H9 (cell line): ENCODE measurements at regions not wholly inside any gene's neighbourhood (a gene's known extent, or its start where the extent isn't known, plus 50 kb on each side); places are given as distances from the start of the nearest gene placed in this dataset.

Experiments used
- DNase-seq: peaks from one replicate; pipeline ENCODE4 v3.0.0-alpha.2; 2017
- H2AFZ ChIP-seq: one replicate; pipeline ENCODE4 v1.6.1; 2013; ENCODE audit warnings: mild to moderate bottlenecking, low read length, control low read depth, moderate library complexity
- H2AK5ac ChIP-seq: 2 replicates; pipeline ENCODE4 v1.6.1; 2013; ENCODE audit warnings: low read length, control low read depth, mixed read lengths; ENCODE audit not compliant: insufficient read length
- H2BK120ac ChIP-seq: one replicate; pipeline ENCODE4 v1.6.1; 2013; ENCODE audit warnings: low read depth, mild to moderate bottlenecking, low read length, control low read depth, inconsistent platforms; ENCODE audit not compliant: poor library complexity, severe bottlenecking
- H2BK12ac ChIP-seq: 2 replicates; pipeline ENCODE4 v1.6.1; 2013; ENCODE audit warnings: low read length, control low read depth, mixed read lengths, low read depth; ENCODE audit not compliant: insufficient read length
- H2BK15ac ChIP-seq: 2 replicates; pipeline ENCODE4 v1.6.1; 2013; ENCODE audit warnings: low read depth, low read length, control low read depth
- H2BK20ac ChIP-seq: one replicate; pipeline ENCODE4 v1.6.1; 2013; ENCODE audit warnings: low read depth, mild to moderate bottlenecking, low read length, control low read depth, inconsistent platforms; ENCODE audit not compliant: poor library complexity, severe bottlenecking
- H2BK5ac ChIP-seq: 2 replicates; pipeline ENCODE4 v1.6.1; 2013; ENCODE audit warnings: low read length, control low read depth, mixed read lengths; ENCODE audit not compliant: insufficient read length
- H3K14ac ChIP-seq: 2 replicates; pipeline ENCODE4 v1.6.1; 2013; ENCODE audit warnings: low read length, control low read depth; ENCODE audit not compliant: insufficient read depth
- H3K18ac ChIP-seq: 2 replicates; pipeline ENCODE4 v1.6.1; 2013; ENCODE audit warnings: low read depth, mild to moderate bottlenecking, mixed read lengths, low read length, control low read depth; ENCODE audit not compliant: insufficient read length
- H3K23ac ChIP-seq: 2 replicates; pipeline ENCODE4 v1.6.1; 2013; ENCODE audit warnings: low read length, control low read depth, mixed read lengths, low read depth; ENCODE audit not compliant: insufficient read length
- H3K23me2 ChIP-seq: 2 replicates; pipeline ENCODE4 v1.6.1; 2013; ENCODE audit warnings: low read depth, mild to moderate bottlenecking, mixed read lengths, low read length, control low read depth; ENCODE audit not compliant: insufficient read length, poor library complexity, severe bottlenecking
- H3K27ac ChIP-seq: 2 replicates; pipeline ENCODE4 v1.5.1; 2013; ENCODE audit warnings: low read length, control low read depth, mixed read lengths, low read depth; ENCODE audit not compliant: insufficient read length
- H3K27me3 ChIP-seq: 2 replicates; pipeline ENCODE4 v1.6.1; 2013; ENCODE audit warnings: low read length, control low read depth, inconsistent platforms; ENCODE audit not compliant: insufficient read depth
- H3K4ac ChIP-seq: 2 replicates; pipeline ENCODE4 v1.6.1; 2013; ENCODE audit warnings: low read depth, mild to moderate bottlenecking, control low read depth, inconsistent platforms, low read length, moderate library complexity
- H3K4me1 ChIP-seq: 2 replicates; pipeline ENCODE4 v1.6.1; 2013; ENCODE audit warnings: low read length, control low read depth, inconsistent platforms; ENCODE audit not compliant: insufficient read depth
- H3K4me2 ChIP-seq: 2 replicates; pipeline ENCODE4 v1.6.1; 2013; ENCODE audit warnings: low read length, control low read depth, mixed read lengths; ENCODE audit not compliant: insufficient read length, insufficient read depth
- H3K56ac ChIP-seq: 2 replicates; pipeline ENCODE4 v1.6.1; 2013; ENCODE audit warnings: low read depth, mild to moderate bottlenecking, mixed read lengths, low read length, control low read depth; ENCODE audit not compliant: insufficient read length
- H3K79me1 ChIP-seq: 2 replicates; pipeline ENCODE4 v1.6.1; 2013; ENCODE audit warnings: low read depth, mild to moderate bottlenecking, moderate library complexity, low read length, control low read depth, inconsistent platforms; ENCODE audit not compliant: insufficient read depth, poor library complexity, severe bottlenecking
- H3K79me2 ChIP-seq: 2 replicates; pipeline ENCODE4 v1.6.1; 2013; ENCODE audit warnings: low read length, control low read depth, inconsistent platforms; ENCODE audit not compliant: insufficient read depth
- H3K9ac ChIP-seq: 2 replicates; pipeline ENCODE4 v1.6.1; 2013; ENCODE audit warnings: low read length, control low read depth, mixed read lengths; ENCODE audit not compliant: insufficient read length; ENCODE audit errors: extremely low read depth
- H3K9me3 ChIP-seq: one replicate; pipeline ENCODE4 v1.6.1; 2013; ENCODE audit warnings: low read depth, low read length, inconsistent platforms; ENCODE audit not compliant: control insufficient read depth
- H3T11ph ChIP-seq: one replicate; pipeline ENCODE4 v1.6.1; 2013; ENCODE audit warnings: mild to moderate bottlenecking, low read length, control low read depth, inconsistent platforms
- H4K20me1 ChIP-seq: one replicate; pipeline ENCODE4 v1.6.1; 2013; ENCODE audit not compliant: control insufficient read depth, insufficient read length, insufficient read depth
- H4K5ac ChIP-seq: 2 replicates; pipeline ENCODE4 v1.6.1; 2013; ENCODE audit warnings: low read depth, mild to moderate bottlenecking, mixed read lengths, low read length, control low read depth; ENCODE audit not compliant: insufficient read length
- H4K8ac ChIP-seq: replicated peaks from 2 replicates; pipeline ENCODE4 v1.6.1; 2013; ENCODE audit warnings: low read length, control low read depth, mixed read lengths, low read depth; ENCODE audit not compliant: insufficient read length
- H4K91ac ChIP-seq: 2 replicates; pipeline ENCODE4 v1.6.1; 2013; ENCODE audit warnings: low read depth, mild to moderate bottlenecking, moderate library complexity, mixed read lengths, low read length, control low read depth; ENCODE audit not compliant: insufficient read length
- H3K27ac Mint-ChIP-seq, 3 experiments: 2 replicates in 2 of 3; 3 replicates in 1 of 3; pipeline ENCODE4 v1.8.0; 2020 to 2021; ENCODE audit warnings: mixed read lengths in 3 of 3, mild to moderate bottlenecking in 1 of 3, moderate library complexity in 1 of 3
- H3K27me3 Mint-ChIP-seq: 2 replicates; pipeline ENCODE4 v1.8.0; 2021; ENCODE audit warnings: low read depth, mild to moderate bottlenecking, moderate library complexity, mixed read lengths
- H3K36me3 Mint-ChIP-seq, 3 experiments: 2 replicates in 2 of 3; 3 replicates in 1 of 3; pipeline ENCODE4 v1.8.0; 2020 to 2021; ENCODE audit warnings: low read depth in 3 of 3, mixed read lengths in 3 of 3; ENCODE audit not compliant: insufficient read depth in 1 of 3
- H3K4me1 Mint-ChIP-seq, 2 experiments: 2 replicates each; pipeline ENCODE4 v1.8.0; 2020; ENCODE audit warnings: mixed read lengths in 2 of 2
- H3K4me3 Mint-ChIP-seq, 2 experiments: 2 replicates in 1 of 2; 3 replicates in 1 of 2; pipeline ENCODE4 v1.8.0; 2020 to 2021; ENCODE audit warnings: mild to moderate bottlenecking in 2 of 2, mixed read lengths in 2 of 2, moderate library complexity in 1 of 2
- H3K9me3 Mint-ChIP-seq, 2 experiments: 2 replicates in 1 of 2; 3 replicates in 1 of 2; pipeline ENCODE4 v1.8.0; 2020; ENCODE audit warnings: mild to moderate bottlenecking in 2 of 2, mixed read lengths in 2 of 2, moderate library complexity in 1 of 2
- TF ChIP-seq, protein P1 (sequence below): fragments of 200-600 bp; sonication (generic); conservative IDR thresholded peaks from 3 replicates; pipeline ENCODE4 v1.8.0; 2021; ENCODE audit warnings: antibody characterized with exemption, mild to moderate bottlenecking

- H2AK5ac ChIP-seq, result no peak overlapping the region
- no peak overlapping the region for H4K5ac ChIP-seq
- no peaks in the 10 kb centered on the region for H3K9me3 Mint-ChIP-seq
- H3K4me2 ChIP-seq, result no peak overlapping the region
- no peak overlapping the region for H2AFZ ChIP-seq
- H4K20me1 ChIP-seq, result no peaks in the 10 kb centered on the region
- H2BK120ac ChIP-seq, result no peak overlapping the region
- H3K4me3 Mint-ChIP-seq, result no peak overlapping the region; a peak in 1 of 5 replicates
- no peak overlapping the region for H3K23ac ChIP-seq
- no peak overlapping the region for H4K91ac ChIP-seq
- no peaks in the 10 kb centered on the region for H3K79me1 ChIP-seq
- no peak overlapping the region for H3K14ac ChIP-seq
- H3K36me3 Mint-ChIP-seq, result peaks cover 0 to 4% (median 0%) of the 10 kb centered on the region in 3 experiments; a peak in 2 of 7 replicates
- no peak overlapping the region for H2BK15ac ChIP-seq
- H2BK20ac ChIP-seq, result no peak overlapping the region
- no peak overlapping the region for H2BK12ac ChIP-seq
- no peak overlapping the region for H3K9ac ChIP-seq
- no peaks in the 10 kb centered on the region for H3K27me3 Mint-ChIP-seq
- H3K4me1 Mint-ChIP-seq, result peaks cover 18 to 36% of the 10 kb centered on the region in 2 experiments
- TF ChIP-seq, protein P1, sequence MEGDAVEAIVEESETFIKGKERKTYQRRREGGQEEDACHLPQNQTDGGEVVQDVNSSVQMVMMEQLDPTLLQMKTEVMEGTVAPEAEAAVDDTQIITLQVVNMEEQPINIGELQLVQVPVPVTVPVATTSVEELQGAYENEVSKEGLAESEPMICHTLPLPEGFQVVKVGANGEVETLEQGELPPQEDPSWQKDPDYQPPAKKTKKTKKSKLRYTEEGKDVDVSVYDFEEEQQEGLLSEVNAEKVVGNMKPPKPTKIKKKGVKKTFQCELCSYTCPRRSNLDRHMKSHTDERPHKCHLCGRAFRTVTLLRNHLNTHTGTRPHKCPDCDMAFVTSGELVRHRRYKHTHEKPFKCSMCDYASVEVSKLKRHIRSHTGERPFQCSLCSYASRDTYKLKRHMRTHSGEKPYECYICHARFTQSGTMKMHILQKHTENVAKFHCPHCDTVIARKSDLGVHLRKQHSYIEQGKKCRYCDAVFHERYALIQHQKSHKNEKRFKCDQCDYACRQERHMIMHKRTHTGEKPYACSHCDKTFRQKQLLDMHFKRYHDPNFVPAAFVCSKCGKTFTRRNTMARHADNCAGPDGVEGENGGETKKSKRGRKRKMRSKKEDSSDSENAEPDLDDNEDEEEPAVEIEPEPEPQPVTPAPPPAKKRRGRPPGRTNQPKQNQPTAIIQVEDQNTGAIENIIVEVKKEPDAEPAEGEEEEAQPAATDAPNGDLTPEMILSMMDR, result no peak
- no peak overlapping the region for H3K4ac ChIP-seq
- H4K8ac ChIP-seq, result no peak overlapping the region
- no peak overlapping the region for H3K56ac ChIP-seq
- H3K18ac ChIP-seq, result no peak overlapping the region
- H2BK5ac ChIP-seq, result no peak overlapping the region
- no peaks in the 10 kb centered on the region for H3K79me2 ChIP-seq
- H3T11ph ChIP-seq, result no peak overlapping the region
- no peaks in the 10 kb centered on the region for H3K9me3 ChIP-seq
- H3K27ac ChIP-seq, result no peak overlapping the region
- no peak overlapping the region for H3K27ac Mint-ChIP-seq
- H3K4me1 ChIP-seq, result no peaks in the 10 kb centered on the region; the same call in 1 of the 2 replicates
- no peaks in the 10 kb centered on the region for H3K23me2 ChIP-seq
- no peak for DNase-seq
- no peaks in the 10 kb centered on the region for H3K27me3 ChIP-seq
Observed at GRCh38 chr5:78724061-78724460, 75.5 kb upstream of the LHFPL2 start.
